GM23248 (cell line): ENCODE measurements at regions not wholly inside any gene's neighbourhood (a gene's known extent, or its start where the extent isn't known, plus 50 kb on each side); places are given as distances from the start of the nearest gene placed in this dataset.

Source experiments
- EZH2 ChIP-seq: fragments of 200-600 bp; sonication (generic); IDR thresholded peaks from 2 replicates; pipeline ENCODE4 v1.6.1; 2018; ENCODE audit warnings: antibody characterized with exemption, mild to moderate bottlenecking; ENCODE audit not compliant: insufficient read depth, poor library complexity, severe bottlenecking
- EZH2phosphoT487 ChIP-seq: fragments of 200-600 bp; sonication (generic); IDR thresholded peaks from 2 replicates; pipeline ENCODE4 v1.6.1; 2018; ENCODE audit warnings: antibody characterized with exemption, moderate library complexity, mild to moderate bottlenecking, low read depth; ENCODE audit not compliant: insufficient read depth

GRCh38 chr14:55855751-55856150, 262.5 kb upstream of the PELI2 start:
- no peak for TF ChIP-seq EZH2
- TF ChIP-seq EZH2phosphoT487 = no peak
